Endothelial cell of umbilical vein (primary cell): ENCODE measurements at regions not wholly inside any gene's neighbourhood (a gene's known extent, or its start where the extent isn't known, plus 50 kb on each side); places are given as distances from the start of the nearest gene placed in this dataset.

ENCODE experiments used
- BruUV-seq: library from RNA; stranded (reverse); fragments of 400-500 nt; replicated peaks from 2 replicates; lab custom pipeline; 2021; lab: Mats Ljungman, UMichigan
- CTCF ChIA-PET: fragments of 300-600, 350-600 bp; sonication (Branson Sonifier 250); formaldehyde crosslinking; loops from one replicate; lab custom pipeline; 2021; ENCODE audit warnings: antibody characterized with exemption, inconsistent platforms; lab: Charles Lee
- POLR2A ChIA-PET: fragments of 300-600, 350-600 bp; sonication (Branson Sonifier 250); formaldehyde crosslinking; loops from one replicate; lab custom pipeline; 2021; ENCODE audit warnings: antibody characterized with exemption, inconsistent platforms; lab: Charles Lee
- DNase-seq: peaks from one replicate; pipeline ENCODE4 v3.0.0-alpha.2; 2011; ENCODE audit warnings: low read depth, low spot score
- FAIRE-seq: peaks from 2 replicates; lab custom pipeline; 2011; peaks lifted over from hg19 to GRCh38; lab: Jason Lieb, UNC
- H2AFZ ChIP-seq: 2 replicates; pipeline ENCODE4 v1.6.0; 2012; ENCODE audit warnings: low read depth, low read length, control low read depth, inconsistent platforms
- H3K27ac ChIP-seq: 2 replicates; pipeline ENCODE4 v1.5.1; 2011; ENCODE audit warnings: low read depth, mild to moderate bottlenecking, control low read depth, low read length, moderate library complexity; ENCODE audit not compliant: insufficient read depth
- H3K27me3 ChIP-seq, 2 experiments: 2 replicates each; pipeline versions ENCODE4 v1.6.0 to v1.6.1; 2011; ENCODE audit warnings: low read length in 2 of 2, mixed read lengths in 1 of 2; ENCODE audit not compliant: control insufficient read depth in 2 of 2, insufficient read depth in 2 of 2
- H3K36me3 ChIP-seq, 2 experiments: 2 replicates in 1 of 2; 3 replicates in 1 of 2; pipeline ENCODE4 v1.5.1; 2011; ENCODE audit warnings: low read length in 2 of 2, mild to moderate bottlenecking in 1 of 2, moderate library complexity in 1 of 2; ENCODE audit not compliant: control insufficient read depth in 2 of 2, insufficient read depth in 2 of 2; ENCODE audit errors: extremely low read depth in 1 of 2
- H3K4me1 ChIP-seq: 3 replicates; pipeline ENCODE4 v1.5.1; 2011; ENCODE audit warnings: mild to moderate bottlenecking, low read length; ENCODE audit not compliant: control insufficient read depth, insufficient read depth; ENCODE audit errors: extremely low read depth
- H3K4me2 ChIP-seq: 2 replicates; pipeline ENCODE4 v1.6.1; 2011; ENCODE audit warnings: low read length, control low read depth, mixed read lengths; ENCODE audit not compliant: insufficient read depth
- H3K4me3 ChIP-seq, 3 experiments: fragments of 200-600 bp in 1 of 3; sonication (generic), shearing (Covaris generic) in 1 of 3; replicated peaks in 1 of 3; 2 replicates each; pipeline ENCODE4 v1.5.1; 2011 to 2016; ENCODE audit warnings: control low read depth in 3 of 3, low read length in 3 of 3, mild to moderate bottlenecking in 2 of 3, inconsistent platforms in 1 of 3, low read depth in 1 of 3, moderate library complexity in 1 of 3; ENCODE audit not compliant: insufficient read depth in 1 of 3
- H3K79me2 ChIP-seq: 2 replicates; pipeline ENCODE4 v1.6.0; 2012; ENCODE audit warnings: low read length, inconsistent platforms; ENCODE audit not compliant: control insufficient read depth, insufficient read depth
- H3K9ac ChIP-seq: replicated peaks from 2 replicates; pipeline ENCODE3; 2011; ENCODE audit warnings: low read length, control low read depth; ENCODE audit not compliant: insufficient read depth; ENCODE audit errors: extremely low read depth
- H3K9me1 ChIP-seq: replicated peaks from 3 replicates; pipeline ENCODE4 v1.6.0; 2011; ENCODE audit warnings: mild to moderate bottlenecking, low read length; ENCODE audit not compliant: control insufficient read depth, insufficient read depth; ENCODE audit errors: extremely low read depth
- H3K9me3 ChIP-seq: replicated peaks from 2 replicates; pipeline ENCODE4 v1.5.1; 2012; ENCODE audit warnings: low read length, inconsistent platforms; ENCODE audit not compliant: control insufficient read depth, insufficient read depth
- H4K20me1 ChIP-seq: replicated peaks from 2 replicates; pipeline ENCODE3; 2011; ENCODE audit warnings: mild to moderate bottlenecking, low read length; ENCODE audit not compliant: control insufficient read depth, insufficient read depth; ENCODE audit errors: extremely low read depth
- CTCF ChIP-seq, 2 donors: IDR thresholded peaks; 1 replicate in 1 of 2; 2 replicates in 1 of 2; pipeline ENCODE4 v1.5.1; 2011; ENCODE audit warnings: low read length in 2 of 2, mild to moderate bottlenecking in 2 of 2, moderate library complexity in 2 of 2, control low read depth in 1 of 2, inconsistent platforms in 1 of 2, low read depth in 1 of 2; ENCODE audit not compliant: insufficient read depth in 1 of 2; ENCODE audit errors: extremely low read depth in 1 of 2
- EZH2 ChIP-seq: IDR thresholded peaks from 2 replicates; pipeline ENCODE4 v1.6.1; 2012; ENCODE audit warnings: borderline replicate concordance, low read depth, mild to moderate bottlenecking, moderate library complexity, low read length, inconsistent platforms; ENCODE audit not compliant: severe bottlenecking
- FOS ChIP-seq: IDR thresholded peaks from 2 replicates; pipeline ENCODE4 v1.6.1; 2011; ENCODE audit warnings: mild to moderate bottlenecking, low read length, moderate library complexity, borderline replicate concordance; ENCODE audit not compliant: insufficient read depth
- GATA2 ChIP-seq: IDR thresholded peaks from 2 replicates; pipeline ENCODE4 v1.7.0; 2011; ENCODE audit warnings: low read depth, mild to moderate bottlenecking, moderate library complexity, mixed read lengths, low read length; ENCODE audit not compliant: insufficient read length, insufficient read depth
- MYC ChIP-seq: IDR thresholded peaks from one replicate; pipeline ENCODE4 v1.6.1; 2011; ENCODE audit warnings: mild to moderate bottlenecking, low read depth, low read length
- POLR2AphosphoS5 ChIP-seq: IDR thresholded peaks from 2 replicates; pipeline ENCODE4 v1.6.1; 2012; ENCODE audit warnings: low read depth, mild to moderate bottlenecking, control low read depth, low read length, moderate library complexity; ENCODE audit not compliant: insufficient read depth
- dilution Hi-C: fragments of 300-500 bp; cut with MboI; formaldehyde crosslinking; loops from one replicate; pipeline ENCODE4 v1.15.0; 2019; ENCODE audit warnings: low sequenced_read_pairs; ENCODE audit not compliant: extremely low pct_ligation_motif_present
- intact Hi-C: fragments of 100-400 bp; cut with micrococcal nuclease; formaldehyde crosslinking; loops from one replicate; pipeline ENCODE4 v1.10.0; 2022

- POLR2A ChIA-PET: no interaction called here
- DNase-seq (no peak), FAIRE-seq (no peak)
- Histone ChIP-seq H4K20me1 (no peaks in the 10 kb centered on the region), H3K36me3 (no peaks in the 10 kb centered on the region), H3K9me3 (no peaks in the 10 kb centered on the region), H3K27ac (no peak overlapping the region), H3K9me1 (no peaks in the 10 kb centered on the region), H2AFZ (no peak overlapping the region), H3K9ac (no peak overlapping the region), H3K27me3 (peaks cover 0 to 2% of the 10 kb centered on the region in 2 experiments), H3K4me1 (no peaks in the 10 kb centered on the region), H3K79me2 (no peaks in the 10 kb centered on the region), H3K4me3 (no peak overlapping the region), H3K4me2 (no peak overlapping the region)
- TF ChIP-seq GATA2 (no peak), FOS (peak; percentile 25), POLR2AphosphoS5 (no peak)
- intact Hi-C loops (no loop called here), dilution Hi-C loops (no loop called here)
- no TSS peak for BruUV-seq
- CTCF ChIA-PET: no interaction called here
Measured at GRCh38 chr2:163266772-163267171, 428.2 kb upstream of the KCNH7 start.

- no peaks in the 10 kb centered on the region for H3K9me3 ChIP-seq
- H3K4me1 ChIP-seq: no peaks in the 10 kb centered on the region
- no peak for FAIRE-seq
- H2AFZ ChIP-seq: no peak overlapping the region
- no peaks in the 10 kb centered on the region for H3K9me1 ChIP-seq
- peaks cover 0 to 2% of the 10 kb centered on the region in 2 experiments for H3K27me3 ChIP-seq
- no peak overlapping the region for H3K9ac ChIP-seq
- no peaks in the 10 kb centered on the region for H3K36me3 ChIP-seq
- intact Hi-C loops: no loop called here
- dilution Hi-C loops: no loop called here
- POLR2A ChIA-PET: no interaction called here
- H3K4me3 ChIP-seq: no peak overlapping the region
- no peaks in the 10 kb centered on the region for H3K79me2 ChIP-seq
- TF ChIP-seq EZH2 (no peak), POLR2AphosphoS5 (no peak), CTCF (IDR thresholded peaks at IDR 0.05; ENCODE audit: extremely low read depth in 1 of 2, insufficient read depth in 1 of 2, low read depth in 1 of 2, low read length in 2 of 2) (no peak), MYC (no peak), FOS (no peak)
- no peaks in the 10 kb centered on the region for H4K20me1 ChIP-seq
- CTCF ChIA-PET: no interaction called here
- no peak for DNase-seq
- no TSS peak for BruUV-seq
- no peak overlapping the region for H3K4me2 ChIP-seq
- H3K27ac ChIP-seq: no peak overlapping the region
Measured at GRCh38 chr2:163265562-163265961, 427.0 kb upstream of the KCNH7 start.
